ENCODE measurements at regions not wholly inside any gene's neighbourhood (a gene's known extent, or its start where the extent isn't known, plus 50 kb on each side); places are given as distances from the start of the nearest gene placed in this dataset.
"Not testable (repeated sequence)": the region's sequence is repeated elsewhere in the genome, so short reads cannot be mapped to it uniquely, and the experiment has no call there.

GRCh38 chr15:25249236-25250010, 189.4 kb downstream of the UBE3A start:
- no peak overlapping the region for H3K4me3 ChIP-seq
- no peaks in the 10 kb centered on the region for H3K4me1 ChIP-seq
- H3K27me3 ChIP-seq: no peaks in the 10 kb centered on the region
- no peaks in the 10 kb centered on the region for H3K36me3 ChIP-seq
- intact Hi-C loops (cut with DNase I): no loop called here
- no peak overlapping the region for H3K27ac ChIP-seq
- TF ChIP-seq CTCF (IDR thresholded peaks at IDR 0.05) (no peak), POLR2AphosphoS5 (IDR thresholded peaks at IDR 0.05; ENCODE audit: insufficient read depth in 1 of 2, low read depth in 1 of 2) (no peak), POLR2A (IDR thresholded peaks at IDR 0.05) (no peak)
- no peak for DNase-seq (ENCODE audit: extremely low spot score in 2 of 2)
- H3K9me3 ChIP-seq: no peaks in the 10 kb centered on the region

GRCh38 chr15:25250011-25250596, 188.7 kb downstream of the UBE3A start:
- intact Hi-C loops (cut with DNase I): no loop called here
- no peaks in the 10 kb centered on the region for H3K36me3 ChIP-seq
- TF ChIP-seq CTCF (IDR thresholded peaks at IDR 0.05) (no peak), POLR2A (IDR thresholded peaks at IDR 0.05) (no peak), POLR2AphosphoS5 (IDR thresholded peaks at IDR 0.05; ENCODE audit: insufficient read depth in 1 of 2, low read depth in 1 of 2) (no peak)
- no peaks in the 10 kb centered on the region for H3K4me1 ChIP-seq
- H3K27ac ChIP-seq: no peak overlapping the region
- DNase-seq (ENCODE audit: extremely low spot score in 2 of 2): no peak
- H3K27me3 ChIP-seq: no peaks in the 10 kb centered on the region
- H3K9me3 ChIP-seq: no peaks in the 10 kb centered on the region
- no peak overlapping the region for H3K4me3 ChIP-seq

GRCh38 chr15:25250906-25251622, 187.8 kb downstream of the UBE3A start:
- Histone ChIP-seq H3K9me3 (no peaks in the 10 kb centered on the region), H3K4me3 (no peak overlapping the region), H3K27me3 (no peaks in the 10 kb centered on the region), H3K36me3 (no peaks in the 10 kb centered on the region), H3K4me1 (no peaks in the 10 kb centered on the region), H3K27ac (no peak overlapping the region)
- DNase-seq (ENCODE audit: extremely low spot score in 2 of 2): no peak
- TF ChIP-seq POLR2A (IDR thresholded peaks at IDR 0.05) (no peak), CTCF (IDR thresholded peaks at IDR 0.05) (no peak), POLR2AphosphoS5 (IDR thresholded peaks at IDR 0.05; ENCODE audit: insufficient read depth in 1 of 2, low read depth in 1 of 2) (no peak)
- intact Hi-C loops (cut with DNase I): no loop called here

- H3K4me3 ChIP-seq: no peak overlapping the region
- H3K27me3 ChIP-seq: no peaks in the 10 kb centered on the region
- no peaks in the 10 kb centered on the region for H3K9me3 ChIP-seq
- intact Hi-C loops (cut with DNase I): no loop called here
- TF ChIP-seq POLR2A (IDR thresholded peaks at IDR 0.05): no peak
- no peak for TF ChIP-seq CTCF (IDR thresholded peaks at IDR 0.05)
- TF ChIP-seq POLR2AphosphoS5 (IDR thresholded peaks at IDR 0.05; ENCODE audit: insufficient read depth in 1 of 2, low read depth in 1 of 2): no peak
- DNase-seq (ENCODE audit: extremely low spot score in 2 of 2): no peak
- H3K36me3 ChIP-seq: no peaks in the 10 kb centered on the region
- no peak overlapping the region for H3K27ac ChIP-seq
- no peaks in the 10 kb centered on the region for H3K4me1 ChIP-seq
Measured at GRCh38 chr15:25251700-25252390, 187.0 kb downstream of the UBE3A start.

- H3K27ac ChIP-seq; H3K9me3 ChIP-seq; H3K4me3 ChIP-seq; intact Hi-C loops (cut with DNase I); H3K36me3 ChIP-seq; DNase-seq (ENCODE audit: extremely low spot score in 2 of 2); H3K4me1 ChIP-seq; H3K27me3 ChIP-seq: not testable (repeated sequence)
Measured at GRCh38 chr15:25253048-25253973, 185.5 kb downstream of the UBE3A start.

Measured in vagina (tissue), 2 donors.